ENCODE measurements at regions not wholly inside any gene's neighbourhood (a gene's known extent, or its start where the extent isn't known, plus 50 kb on each side); places are given as distances from the start of the nearest gene placed in this dataset.

DNA sequence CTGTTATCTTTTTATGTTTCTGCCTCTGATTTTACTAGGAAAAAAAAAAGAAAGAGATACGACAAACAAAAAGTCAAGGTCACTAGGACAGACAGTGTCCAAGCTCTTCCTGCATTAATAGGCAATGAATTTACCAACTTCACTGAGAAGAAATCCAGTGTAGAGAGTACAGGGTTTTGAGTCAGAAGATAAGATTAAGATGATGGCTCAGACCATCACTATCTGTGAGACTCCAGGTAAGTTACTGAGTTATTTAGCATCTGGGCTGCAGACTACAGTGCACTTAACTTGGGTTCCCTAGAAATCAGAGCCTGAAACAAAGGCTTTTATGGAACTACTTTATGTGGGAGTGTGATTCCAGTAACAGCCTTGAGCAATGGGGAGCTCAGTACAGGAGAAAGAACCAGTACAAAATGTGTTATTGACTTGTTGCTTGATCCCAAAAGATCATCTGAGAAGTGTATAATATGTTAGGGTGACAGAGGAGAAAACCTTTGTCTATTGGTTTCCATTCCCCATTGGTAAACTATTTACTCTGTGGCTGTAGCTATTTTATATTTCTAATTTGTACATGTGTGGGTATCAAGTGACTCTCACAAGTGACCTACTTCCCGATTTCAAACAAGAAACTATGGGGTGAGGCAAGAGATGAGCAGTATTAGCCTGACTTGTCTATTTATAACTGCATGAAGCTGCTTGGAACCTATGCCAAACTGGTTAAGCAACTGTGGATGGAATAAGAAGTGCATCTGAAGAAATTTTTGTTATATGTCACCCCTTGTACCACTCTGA, 395.8 kb downstream of the RAB38 start:
- TF ChIP-seq, protein P1, sequence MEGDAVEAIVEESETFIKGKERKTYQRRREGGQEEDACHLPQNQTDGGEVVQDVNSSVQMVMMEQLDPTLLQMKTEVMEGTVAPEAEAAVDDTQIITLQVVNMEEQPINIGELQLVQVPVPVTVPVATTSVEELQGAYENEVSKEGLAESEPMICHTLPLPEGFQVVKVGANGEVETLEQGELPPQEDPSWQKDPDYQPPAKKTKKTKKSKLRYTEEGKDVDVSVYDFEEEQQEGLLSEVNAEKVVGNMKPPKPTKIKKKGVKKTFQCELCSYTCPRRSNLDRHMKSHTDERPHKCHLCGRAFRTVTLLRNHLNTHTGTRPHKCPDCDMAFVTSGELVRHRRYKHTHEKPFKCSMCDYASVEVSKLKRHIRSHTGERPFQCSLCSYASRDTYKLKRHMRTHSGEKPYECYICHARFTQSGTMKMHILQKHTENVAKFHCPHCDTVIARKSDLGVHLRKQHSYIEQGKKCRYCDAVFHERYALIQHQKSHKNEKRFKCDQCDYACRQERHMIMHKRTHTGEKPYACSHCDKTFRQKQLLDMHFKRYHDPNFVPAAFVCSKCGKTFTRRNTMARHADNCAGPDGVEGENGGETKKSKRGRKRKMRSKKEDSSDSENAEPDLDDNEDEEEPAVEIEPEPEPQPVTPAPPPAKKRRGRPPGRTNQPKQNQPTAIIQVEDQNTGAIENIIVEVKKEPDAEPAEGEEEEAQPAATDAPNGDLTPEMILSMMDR (IDR thresholded peaks at IDR 0.05; ENCODE audit: insufficient read depth, low read depth, low read length), result no peak
- no peak for TF ChIP-seq EZH2 (IDR thresholded peaks at IDR 0.05; ENCODE audit: insufficient read depth, low read length)
